ENCODE measurements at regions not wholly inside any gene's neighbourhood (a gene's known extent, or its start where the extent isn't known, plus 50 kb on each side); places are given as distances from the start of the nearest gene placed in this dataset.

DNA sequence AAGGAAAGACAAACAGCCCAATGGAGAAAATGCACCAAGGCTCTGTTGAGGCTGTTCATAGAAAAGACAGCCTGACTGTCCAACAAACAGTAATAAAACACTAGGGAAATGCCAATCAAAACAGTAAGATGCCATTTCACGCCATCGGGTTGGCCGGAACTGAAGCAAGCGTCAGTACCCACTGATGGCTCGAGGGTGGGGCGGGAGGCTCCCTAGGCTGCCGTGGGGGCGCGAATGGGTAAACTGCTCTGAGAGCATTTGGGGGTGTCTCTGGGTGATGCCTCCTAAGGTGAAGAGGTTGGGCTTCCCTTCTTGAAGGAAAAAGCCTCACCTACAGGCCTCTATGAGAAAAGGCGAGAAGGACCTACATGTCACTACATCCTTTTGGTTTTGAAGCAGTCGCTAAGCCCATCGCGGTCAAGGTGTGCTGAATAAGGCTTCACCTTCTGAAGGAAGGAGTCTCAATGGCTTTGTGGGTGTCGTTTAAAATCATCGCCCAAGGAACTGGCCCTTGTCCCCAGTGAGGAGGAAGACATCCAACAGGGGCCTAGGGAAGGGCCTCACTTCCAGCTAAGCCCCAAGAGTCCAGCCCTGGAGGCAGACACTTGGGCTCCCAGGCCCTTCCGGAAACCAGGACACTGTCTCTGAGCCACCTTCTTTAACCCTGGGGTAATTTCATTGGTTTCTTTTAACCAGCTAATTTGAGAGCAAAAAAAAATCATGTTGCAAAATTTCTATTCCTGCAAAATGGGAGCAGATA is 98.5 kb upstream of the PPP2R2D start:
- no peak overlapping the region for H3K4me3 ChIP-seq (ENCODE audit: insufficient read depth in 1 of 2, low read depth in 1 of 2, low read length in 2 of 2)
- no peak for DNase-seq
- no peaks in the 10 kb centered on the region for H3K79me1 ChIP-seq (replicated peaks; ENCODE audit: low read length, poor library complexity, severe bottlenecking)
- no peak overlapping the region for H2AFZ ChIP-seq (ENCODE audit: low read depth, low read length)
- H2BK12ac ChIP-seq (ENCODE audit: low read length in 2 of 2) = no peak overlapping the region
- H2AK5ac ChIP-seq (ENCODE audit: low read length, severe bottlenecking) = no peak overlapping the region
- H3K14ac ChIP-seq (ENCODE audit: low read length in 2 of 2) = no peak overlapping the region
- H3K27me3 ChIP-seq (ENCODE audit: control insufficient read depth in 1 of 2, insufficient read depth in 1 of 2, low read length in 2 of 2) = no peaks in the 10 kb centered on the region
- no peaks in the 10 kb centered on the region for H3K36me3 ChIP-seq (ENCODE audit: control insufficient read depth in 1 of 2, insufficient read depth in 2 of 2, low read depth in 1 of 2, low read length in 2 of 2)
- no peak overlapping the region for H2BK15ac ChIP-seq (ENCODE audit: low read depth, poor library complexity, severe bottlenecking)
- H2BK5ac ChIP-seq (ENCODE audit: low read depth, low read length, poor library complexity, severe bottlenecking) = no peak overlapping the region
- no peak overlapping the region for H2BK120ac ChIP-seq (ENCODE audit: low read depth, low read length)
- 92% methylated on average over 16 of the region's 16 CpGs for WGBS
- H3K23ac ChIP-seq (ENCODE audit: low read length in 2 of 2) = no peak overlapping the region
- no peak overlapping the region for H3K27ac ChIP-seq (ENCODE audit: low read length, poor library complexity, severe bottlenecking)
- no peak overlapping the region for H4K8ac ChIP-seq (ENCODE audit: low read length)
- no peak overlapping the region for H3K18ac ChIP-seq (ENCODE audit: low read depth in 1 of 2, low read length in 2 of 2)
- no peaks in the 10 kb centered on the region for H3K4me1 ChIP-seq (ENCODE audit: control insufficient read depth, insufficient read depth, low read depth, low read length)
- H4K91ac ChIP-seq (ENCODE audit: low read length) = no peak overlapping the region
- H3K9me3 ChIP-seq (ENCODE audit: control insufficient read depth, low read length) = peaks cover 16% of the 10 kb centered on the region
- no peak overlapping the region for H3K4ac ChIP-seq (ENCODE audit: low read depth in 1 of 2, low read length in 2 of 2)
- no peak overlapping the region for H3K9ac ChIP-seq (ENCODE audit: low read length)
- no peak overlapping the region for H3K4me2 ChIP-seq (ENCODE audit: low read length, poor library complexity, severe bottlenecking)

DNA sequence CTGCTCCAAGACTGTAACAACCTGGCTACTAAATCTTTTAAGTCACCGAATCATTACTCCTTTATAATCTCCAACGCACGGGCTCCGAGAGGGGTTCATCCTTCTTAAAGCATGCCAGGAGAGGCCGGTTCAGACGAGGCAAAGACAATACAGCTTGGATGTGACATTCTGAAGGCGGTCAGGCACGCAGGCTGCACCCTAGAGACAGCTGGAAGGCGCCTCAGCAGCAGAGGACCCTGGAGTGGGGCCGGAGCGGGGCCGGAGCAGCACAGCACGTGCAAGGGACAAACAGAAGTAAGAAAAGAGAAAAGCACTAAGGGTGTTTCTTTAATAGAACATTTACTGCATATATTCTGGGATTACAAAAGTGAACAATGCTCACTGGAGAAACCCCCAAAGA is 97.8 kb upstream of the PPP2R2D start:
- no peak for DNase-seq
- Histone ChIP-seq H2BK15ac (ENCODE audit: low read depth, poor library complexity, severe bottlenecking) (no peak overlapping the region), H3K14ac (ENCODE audit: low read length in 2 of 2) (no peak overlapping the region), H2BK120ac (ENCODE audit: low read depth, low read length) (no peak overlapping the region), H2AK5ac (ENCODE audit: low read length, severe bottlenecking) (no peak overlapping the region), H2AFZ (ENCODE audit: low read depth, low read length) (no peak overlapping the region), H3K23ac (ENCODE audit: low read length in 2 of 2) (no peak overlapping the region), H3K79me1 (replicated peaks; ENCODE audit: low read length, poor library complexity, severe bottlenecking) (no peaks in the 10 kb centered on the region), H3K4me1 (ENCODE audit: control insufficient read depth, insufficient read depth, low read depth, low read length) (no peaks in the 10 kb centered on the region), H2BK12ac (ENCODE audit: low read length in 2 of 2) (no peak overlapping the region), H3K18ac (ENCODE audit: low read depth in 1 of 2, low read length in 2 of 2) (no peak overlapping the region), H3K27me3 (ENCODE audit: control insufficient read depth in 1 of 2, insufficient read depth in 1 of 2, low read length in 2 of 2) (no peaks in the 10 kb centered on the region), H3K36me3 (ENCODE audit: control insufficient read depth in 1 of 2, insufficient read depth in 2 of 2, low read depth in 1 of 2, low read length in 2 of 2) (no peaks in the 10 kb centered on the region), H3K9me3 (ENCODE audit: control insufficient read depth, low read length) (peaks cover 16% of the 10 kb centered on the region), H2BK5ac (ENCODE audit: low read depth, low read length, poor library complexity, severe bottlenecking) (no peak overlapping the region), H3K4ac (ENCODE audit: low read depth in 1 of 2, low read length in 2 of 2) (no peak overlapping the region), H3K4me3 (ENCODE audit: insufficient read depth in 1 of 2, low read depth in 1 of 2, low read length in 2 of 2) (no peak overlapping the region), H3K9ac (ENCODE audit: low read length) (no peak overlapping the region), H4K8ac (ENCODE audit: low read length) (no peak overlapping the region), H3K4me2 (ENCODE audit: low read length, poor library complexity, severe bottlenecking) (no peak overlapping the region), H4K91ac (ENCODE audit: low read length) (no peak overlapping the region), H3K27ac (ENCODE audit: low read length, poor library complexity, severe bottlenecking) (no peak overlapping the region)
- WGBS = 69% methylated on average over 12 of the region's 13 CpGs

DNA sequence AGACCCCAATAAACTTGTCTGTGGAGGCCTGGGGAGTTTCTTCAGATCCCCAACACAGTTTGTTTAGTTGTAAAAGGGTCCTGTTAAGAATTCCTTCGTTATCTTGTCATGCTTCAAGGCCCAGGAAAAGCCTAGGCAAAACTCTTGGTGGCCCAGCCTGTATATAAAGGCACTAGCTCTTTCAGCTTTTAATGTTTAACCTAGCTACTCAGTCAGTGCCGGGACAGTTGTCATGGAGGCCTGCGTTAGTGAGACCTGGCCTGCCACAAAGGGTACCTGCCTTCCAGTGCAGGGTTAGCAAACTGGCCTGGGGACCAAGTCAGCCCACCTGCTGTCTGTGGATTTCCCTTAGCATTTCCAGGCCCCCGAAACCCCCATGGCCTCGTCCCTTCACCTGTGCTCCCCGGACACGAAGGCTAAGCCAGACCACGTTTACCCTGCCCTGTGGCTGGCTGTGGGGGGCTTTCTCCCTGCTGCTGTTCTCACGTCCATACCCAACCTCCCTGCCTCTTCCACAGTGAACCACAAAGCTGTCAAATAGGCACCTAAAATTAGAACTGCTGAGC is 96.9 kb upstream of the PPP2R2D start:
- H3K79me1 ChIP-seq (replicated peaks; ENCODE audit: low read length, poor library complexity, severe bottlenecking) = no peaks in the 10 kb centered on the region
- H4K8ac ChIP-seq (ENCODE audit: low read length) = no peak overlapping the region
- H3K4ac ChIP-seq (ENCODE audit: low read depth in 1 of 2, low read length in 2 of 2) = no peak overlapping the region
- H3K27me3 ChIP-seq (ENCODE audit: control insufficient read depth in 1 of 2, insufficient read depth in 1 of 2, low read length in 2 of 2) = no peaks in the 10 kb centered on the region
- no peak overlapping the region for H2BK12ac ChIP-seq (ENCODE audit: low read length in 2 of 2)
- H3K4me2 ChIP-seq (ENCODE audit: low read length, poor library complexity, severe bottlenecking) = no peak overlapping the region
- no peak overlapping the region for H2AK5ac ChIP-seq (ENCODE audit: low read length, severe bottlenecking)
- peaks cover 13% of the 10 kb centered on the region for H3K9me3 ChIP-seq (ENCODE audit: control insufficient read depth, low read length)
- WGBS = 58% methylated on average over 9 of the region's 9 CpGs
- no peak overlapping the region for H3K27ac ChIP-seq (ENCODE audit: low read length, poor library complexity, severe bottlenecking)
- H2BK5ac ChIP-seq (ENCODE audit: low read depth, low read length, poor library complexity, severe bottlenecking) = no peak overlapping the region
- H3K14ac ChIP-seq (ENCODE audit: low read length in 2 of 2) = no peak overlapping the region
- H2BK120ac ChIP-seq (ENCODE audit: low read depth, low read length) = no peak overlapping the region
- H3K36me3 ChIP-seq (ENCODE audit: control insufficient read depth in 1 of 2, insufficient read depth in 2 of 2, low read depth in 1 of 2, low read length in 2 of 2) = no peaks in the 10 kb centered on the region
- H3K4me3 ChIP-seq (ENCODE audit: insufficient read depth in 1 of 2, low read depth in 1 of 2, low read length in 2 of 2) = no peak overlapping the region
- H3K4me1 ChIP-seq (ENCODE audit: control insufficient read depth, insufficient read depth, low read depth, low read length) = no peaks in the 10 kb centered on the region
- H4K91ac ChIP-seq (ENCODE audit: low read length) = no peak overlapping the region
- H2BK15ac ChIP-seq (ENCODE audit: low read depth, poor library complexity, severe bottlenecking) = no peak overlapping the region
- DNase-seq = no peak
- no peak overlapping the region for H3K18ac ChIP-seq (ENCODE audit: low read depth in 1 of 2, low read length in 2 of 2)
- no peak overlapping the region for H2AFZ ChIP-seq (ENCODE audit: low read depth, low read length)
- no peak overlapping the region for H3K9ac ChIP-seq (ENCODE audit: low read length)
- no peak overlapping the region for H3K23ac ChIP-seq (ENCODE audit: low read length in 2 of 2)

DNA sequence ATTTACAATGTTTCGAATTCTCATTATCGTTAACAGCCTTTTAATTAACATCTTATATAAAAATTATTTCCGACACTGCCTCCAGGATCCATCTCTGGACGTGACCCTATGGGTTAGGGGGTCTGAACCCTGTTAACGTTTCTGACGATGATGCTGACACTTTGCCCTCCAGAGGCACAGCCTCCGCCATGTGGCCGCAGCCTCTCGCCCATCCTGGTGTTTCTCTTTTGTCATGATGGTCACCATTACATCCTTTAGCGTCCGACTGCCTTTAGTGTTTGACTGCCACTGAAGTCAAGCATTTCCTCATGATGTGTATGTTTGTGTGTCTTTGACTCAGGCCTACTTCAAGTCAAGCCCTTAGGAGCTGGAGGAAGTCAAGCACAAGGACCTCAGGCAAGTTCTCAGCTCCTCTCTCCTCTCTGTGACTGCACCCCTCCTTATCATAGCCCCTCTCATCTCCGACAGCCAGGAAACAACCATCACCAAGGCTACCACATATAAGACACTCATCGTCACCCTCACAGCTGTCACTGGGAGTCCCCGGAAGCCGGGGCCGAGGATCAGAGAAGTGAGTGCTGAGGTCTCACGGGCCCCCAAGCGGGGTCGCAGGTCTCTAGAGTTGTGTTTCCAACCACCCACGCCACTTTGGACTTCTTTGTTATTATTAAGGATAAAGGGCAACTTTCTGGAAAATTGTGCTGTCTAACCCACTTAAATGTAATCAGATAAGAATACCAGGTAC is 96.1 kb upstream of the PPP2R2D start:
- Histone ChIP-seq H3K23ac (ENCODE audit: low read length in 2 of 2) (no peak overlapping the region), H3K9me3 (ENCODE audit: control insufficient read depth, low read length) (peaks cover 6% of the 10 kb centered on the region), H2BK15ac (ENCODE audit: low read depth, poor library complexity, severe bottlenecking) (no peak overlapping the region), H3K36me3 (ENCODE audit: control insufficient read depth in 1 of 2, insufficient read depth in 2 of 2, low read depth in 1 of 2, low read length in 2 of 2) (no peaks in the 10 kb centered on the region), H3K79me1 (replicated peaks; ENCODE audit: low read length, poor library complexity, severe bottlenecking) (no peaks in the 10 kb centered on the region), H2AK5ac (ENCODE audit: low read length, severe bottlenecking) (no peak overlapping the region), H3K18ac (ENCODE audit: low read depth in 1 of 2, low read length in 2 of 2) (no peak overlapping the region), H2BK5ac (ENCODE audit: low read depth, low read length, poor library complexity, severe bottlenecking) (no peak overlapping the region), H3K27ac (ENCODE audit: low read length, poor library complexity, severe bottlenecking) (no peak overlapping the region), H2BK120ac (ENCODE audit: low read depth, low read length) (no peak overlapping the region), H3K9ac (ENCODE audit: low read length) (no peak overlapping the region), H2AFZ (ENCODE audit: low read depth, low read length) (no peak overlapping the region), H3K14ac (ENCODE audit: low read length in 2 of 2) (no peak overlapping the region), H3K4me3 (ENCODE audit: insufficient read depth in 1 of 2, low read depth in 1 of 2, low read length in 2 of 2) (no peak overlapping the region), H3K4ac (ENCODE audit: low read depth in 1 of 2, low read length in 2 of 2) (no peak overlapping the region), H3K27me3 (ENCODE audit: control insufficient read depth in 1 of 2, insufficient read depth in 1 of 2, low read length in 2 of 2) (no peaks in the 10 kb centered on the region), H4K91ac (ENCODE audit: low read length) (no peak overlapping the region), H4K8ac (ENCODE audit: low read length) (no peak overlapping the region), H3K4me2 (ENCODE audit: low read length, poor library complexity, severe bottlenecking) (no peak overlapping the region), H3K4me1 (ENCODE audit: control insufficient read depth, insufficient read depth, low read depth, low read length) (no peaks in the 10 kb centered on the region), H2BK12ac (ENCODE audit: low read length in 2 of 2) (no peak overlapping the region)
- no peak for DNase-seq
- WGBS = 88% methylated on average over 16 of the region's 20 CpGs
